GM12891 (cell line): ENCODE measurements at regions not wholly inside any gene's neighbourhood (a gene's known extent, or its start where the extent isn't known, plus 50 kb on each side); places are given as distances from the start of the nearest gene placed in this dataset.

ENCODE experiments used
- POLR2A ChIP-seq: IDR thresholded peaks from 2 replicates; pipeline ENCODE4 v1.6.1; 2011; ENCODE audit warnings: low read depth, low read length, control low read depth
- POLR2AphosphoS5 ChIP-seq: IDR thresholded peaks from 2 replicates; pipeline ENCODE4 v1.6.1; 2011; ENCODE audit warnings: low read depth, low read length, control low read depth
- TAF1 ChIP-seq: IDR thresholded peaks from 2 replicates; pipeline ENCODE4 v1.6.1; 2011; ENCODE audit warnings: low read depth, low read length, control low read depth

- TF ChIP-seq TAF1 (no peak), POLR2A (no peak), POLR2AphosphoS5 (no peak)
These were observed 66.7 kb upstream of the CAST start for GRCh38 chr5:96595300-96596090.
